Gastrocnemius medialis (tissue), 4 donors: ENCODE measurements at regions not wholly inside any gene's neighbourhood (a gene's known extent, or its start where the extent isn't known, plus 50 kb on each side); places are given as distances from the start of the nearest gene placed in this dataset.

Source experiments
- ATAC-seq, 2 donors: fragments of 150-250 bp; one replicate each; pipeline ENCODE4 v1.9.1; 2016
- DNase-seq, 2 donors: peaks; one replicate each; pipeline ENCODE4 v3.0.0-alpha.2; 2019
- H3K27ac ChIP-seq, 4 donors: fragments of 200-600 bp; sonication (generic); 1 replicate in 1 of 4; 2 replicates in 3 of 4; pipeline ENCODE4 v1.5.1; 2016 to 2018; ENCODE audit warnings: mild to moderate bottlenecking in 2 of 4, moderate library complexity in 1 of 4
- H3K27me3 ChIP-seq, 3 donors: fragments of 200-600 bp; sonication (generic) in 2 of 3; 1 replicate in 1 of 3; 2 replicates in 2 of 3; pipeline versions ENCODE4 v1.5.1 to v1.6.0; 2016 to 2019; ENCODE audit warnings: mild to moderate bottlenecking in 1 of 3, moderate library complexity in 1 of 3
- H3K36me3 ChIP-seq, 2 donors: fragments of 200-600 bp; sonication (generic) in 1 of 2; one replicate each; pipeline ENCODE4 v1.5.1; 2017 to 2018
- H3K4me1 ChIP-seq, 2 donors: fragments of 200-600 bp; sonication (generic) in 1 of 2; one replicate each; pipeline ENCODE4 v1.5.1; 2016 to 2017; ENCODE audit warnings: mild to moderate bottlenecking in 2 of 2
- H3K4me3 ChIP-seq, 4 donors: fragments of 200-600 bp; sonication (generic) in 3 of 4; 1 replicate in 1 of 4; 2 replicates in 3 of 4; pipeline ENCODE4 v1.5.1; 2016 to 2019; ENCODE audit warnings: mild to moderate bottlenecking in 2 of 4
- H3K9me3 ChIP-seq, 3 donors: fragments of 200-600 bp; sonication (generic) in 2 of 3; 1 replicate in 1 of 3; 2 replicates in 2 of 3; pipeline ENCODE4 v1.5.1; 2016 to 2019
- CTCF ChIP-seq, 5 experiments: fragments of 450-650 bp in 3 of 5; fragments of 200-600 bp in 2 of 5; sonication (generic) in 2 of 5; IDR thresholded peaks in 4 of 5; conservative IDR thresholded peaks in 1 of 5; 1 replicate in 4 of 5; 2 replicates in 1 of 5; pipeline ENCODE4 v1.5.1; 2016 to 2019; ENCODE audit warnings: antibody characterized with exemption in 5 of 5, mild to moderate bottlenecking in 3 of 5, moderate library complexity in 3 of 5
- POLR2A ChIP-seq, 2 donors: fragments of 450-650 bp; IDR thresholded peaks; one replicate each; pipeline ENCODE4 v1.6.1; 2017; ENCODE audit warnings: antibody characterized with exemption in 2 of 2, mild to moderate bottlenecking in 2 of 2, moderate library complexity in 2 of 2
- in situ Hi-C, 4 donors: fragments of 200-750 bp; cut with MboI; loops; one replicate each; pipeline versions ENCODE4 v1.15.0 to v1.8.0; 2017; ENCODE audit warnings: low sequenced_read_pairs in 4 of 4
- intact Hi-C: fragments of 100-400 bp; cut with DNase I; formaldehyde crosslinking; loops from one replicate; pipeline ENCODE4 v1.15.1; 2023; ENCODE audit warnings: low total_unique reads

GRCh38 chr4:71266090-71266794 is 72.6 kb upstream of the SLC4A4 start:
- ATAC-seq (no peak), DNase-seq (no peak)
- H3K4me3 ChIP-seq: no peak overlapping the region
- H3K4me1 ChIP-seq: peaks cover 10 to 20% of the 10 kb centered on the region in 2 donors
- no peak overlapping the region for H3K27ac ChIP-seq
- H3K36me3 ChIP-seq: no peaks in the 10 kb centered on the region
- TF ChIP-seq POLR2A (IDR thresholded peaks at IDR 0.05) (no peak), CTCF (IDR thresholded peaks at IDR 0.05 in 4 of 5, conservative IDR thresholded peaks at IDR 0.05 in 1 of 5) (no peak)
- no peaks in the 10 kb centered on the region for H3K9me3 ChIP-seq
- in situ Hi-C loops: no loop called here
- intact Hi-C loops: no loop called here
- no peaks in the 10 kb centered on the region for H3K27me3 ChIP-seq

- H3K36me3 ChIP-seq: no peaks in the 10 kb centered on the region
- no peak overlapping the region for H3K4me3 ChIP-seq
- H3K27me3 ChIP-seq: no peaks in the 10 kb centered on the region
- H3K27ac ChIP-seq: no peak overlapping the region
- no peaks in the 10 kb centered on the region for H3K9me3 ChIP-seq
- ATAC-seq: no peak
- TF ChIP-seq POLR2A (IDR thresholded peaks at IDR 0.05): no peak
- TF ChIP-seq CTCF (IDR thresholded peaks at IDR 0.05 in 4 of 5, conservative IDR thresholded peaks at IDR 0.05 in 1 of 5): no peak
- peaks cover 0 to 10% of the 10 kb centered on the region in 2 donors for H3K4me1 ChIP-seq
- in situ Hi-C loops (no loop called here), intact Hi-C loops (no loop called here)
- DNase-seq: no peak
These were observed 71.6 kb upstream of the SLC4A4 start for GRCh38 chr4:71267244-71267643.

- Histone ChIP-seq H3K27me3 (no peaks in the 10 kb centered on the region), H3K4me3 (no peak overlapping the region), H3K27ac (no peak overlapping the region), H3K9me3 (no peaks in the 10 kb centered on the region), H3K36me3 (no peaks in the 10 kb centered on the region), H3K4me1 (peaks cover 0 to 9% of the 10 kb centered on the region in 2 donors)
- intact Hi-C loops (no loop called here), in situ Hi-C loops (no loop called here)
- DNase-seq (no peak), ATAC-seq (no peak)
- TF ChIP-seq POLR2A (IDR thresholded peaks at IDR 0.05): no peak
- TF ChIP-seq CTCF (IDR thresholded peaks at IDR 0.05 in 4 of 5, conservative IDR thresholded peaks at IDR 0.05 in 1 of 5): no peak
These were observed 70.7 kb upstream of the SLC4A4 start for GRCh38 chr4:71268166-71268565.

- H3K27me3 ChIP-seq: no peaks in the 10 kb centered on the region
- no peak for TF ChIP-seq POLR2A (IDR thresholded peaks at IDR 0.05)
- no peak overlapping the region for H3K4me3 ChIP-seq
- no peak overlapping the region for H3K27ac ChIP-seq
- no peaks in the 10 kb centered on the region for H3K36me3 ChIP-seq
- H3K4me1 ChIP-seq: peaks cover 0 to 9% of the 10 kb centered on the region in 2 donors
- no peak for DNase-seq
- in situ Hi-C loops (no loop called here), intact Hi-C loops (no loop called here)
- no peak for ATAC-seq
- H3K9me3 ChIP-seq: no peaks in the 10 kb centered on the region
These were observed 69.6 kb upstream of the SLC4A4 start for GRCh38 chr4:71269233-71269632.

- H3K27me3 ChIP-seq: no peaks in the 10 kb centered on the region
- H3K4me1 ChIP-seq: peaks cover 0 to 12% of the 10 kb centered on the region in 2 donors
- peak in 1 of 5 experiments; percentile 11 for TF ChIP-seq CTCF (IDR thresholded peaks at IDR 0.05 in 4 of 5, conservative IDR thresholded peaks at IDR 0.05 in 1 of 5)
- TF ChIP-seq POLR2A (IDR thresholded peaks at IDR 0.05): no peak
- intact Hi-C loops (no loop called here), in situ Hi-C loops (no loop called here)
- H3K9me3 ChIP-seq: no peaks in the 10 kb centered on the region
- no peak for ATAC-seq
- no peak for DNase-seq
- no peaks in the 10 kb centered on the region for H3K36me3 ChIP-seq
- no peak overlapping the region for H3K4me3 ChIP-seq
- H3K27ac ChIP-seq: no peak overlapping the region
These were observed 67.9 kb upstream of the SLC4A4 start for GRCh38 chr4:71270901-71271300.
